Endometrium (tissue), 2 donors: ENCODE measurements at regions not wholly inside any gene's neighbourhood (a gene's known extent, or its start where the extent isn't known, plus 50 kb on each side); places are given as distances from the start of the nearest gene placed in this dataset.

ENCODE experiments used
- FAIRE-seq: peaks from 2 replicates; lab custom pipeline; 2012; peaks lifted over from hg19 to GRCh38; lab: Jason Lieb, UNC
- donor health status: control.
- donor health status: control.

GRCh38 chr18:41353777-41354528, 601.1 kb upstream of the PIK3C3 start:
- no peak for FAIRE-seq

GRCh38 chr18:41351430-41351829, 603.6 kb upstream of the PIK3C3 start:
- no peak for FAIRE-seq

- no peak for FAIRE-seq
These were observed 608.0 kb upstream of the PIK3C3 start for GRCh38 chr18:41347057-41347456.

- no peak for FAIRE-seq
These were observed 611.2 kb upstream of the PIK3C3 start for GRCh38 chr18:41343808-41344207.

GRCh38 chr18:41338341-41338740, 616.7 kb upstream of the PIK3C3 start:
- no peak for FAIRE-seq

DNA sequence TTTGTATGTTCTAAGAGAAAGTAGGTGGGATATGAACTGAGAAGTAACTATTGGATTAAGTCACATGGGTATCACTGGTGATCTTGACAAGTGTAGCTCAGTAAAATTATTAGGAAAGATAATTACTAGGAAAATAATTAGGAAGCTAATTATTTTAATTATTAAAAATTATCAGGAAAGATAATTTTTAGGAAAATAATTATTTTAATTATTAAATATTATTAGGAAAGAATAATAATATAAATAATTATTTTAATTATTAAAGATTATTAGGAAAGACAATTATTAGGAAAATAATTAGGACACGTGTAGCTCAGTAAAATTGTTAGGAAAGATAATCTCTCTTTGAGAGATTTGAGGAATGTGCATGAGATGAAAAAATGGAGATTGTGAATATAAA, 623.4 kb upstream of the PIK3C3 start:
- no peak for FAIRE-seq

GRCh38 chr18:41326311-41326710, 628.7 kb upstream of the PIK3C3 start:
- no peak for FAIRE-seq

DNA sequence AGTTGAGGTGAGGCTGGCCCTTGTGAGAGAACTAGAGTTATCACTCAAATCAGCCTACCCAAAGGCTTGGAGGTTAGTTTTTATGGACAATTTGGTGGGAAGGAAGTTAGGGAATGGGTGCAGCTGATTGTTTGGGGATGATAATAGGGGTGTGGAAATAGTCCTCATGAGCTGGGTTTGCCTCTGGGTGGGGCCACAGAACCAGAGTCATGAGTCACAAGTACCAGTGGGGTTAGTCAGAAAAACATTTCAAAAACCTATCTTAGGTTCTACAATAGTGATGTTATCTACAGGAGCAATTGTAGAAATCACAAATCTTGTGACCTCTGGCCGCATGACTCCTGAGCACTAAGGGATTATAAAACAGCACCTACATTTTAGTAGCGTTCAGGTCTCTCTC, 630.1 kb upstream of the PIK3C3 start:
- FAIRE-seq = no peak

- no peak for FAIRE-seq
These were observed 630.8 kb upstream of the PIK3C3 start for GRCh38 chr18:41324020-41324791.

DNA sequence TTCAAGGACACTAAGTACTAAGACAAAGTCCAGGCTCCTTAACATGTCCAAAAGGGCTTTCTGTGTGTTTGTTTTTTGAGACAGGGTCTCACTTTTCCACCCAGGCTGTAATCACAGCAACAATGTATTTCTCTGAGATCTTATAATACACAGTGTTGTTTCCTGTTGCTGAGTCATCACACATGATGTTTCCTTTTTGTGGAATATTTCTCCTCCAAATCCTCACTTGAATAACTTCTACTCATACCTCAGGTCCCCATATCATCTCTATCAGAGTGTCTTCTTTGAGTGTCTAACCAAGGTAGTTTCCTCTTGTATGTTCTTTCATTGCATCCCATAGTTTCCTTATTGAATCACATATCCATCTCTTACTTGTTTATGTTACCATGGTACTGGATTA, 632.0 kb upstream of the PIK3C3 start:
- FAIRE-seq = no peak

- no peak for FAIRE-seq
These were observed 634.9 kb upstream of the PIK3C3 start for GRCh38 chr18:41320100-41320499.

DNA sequence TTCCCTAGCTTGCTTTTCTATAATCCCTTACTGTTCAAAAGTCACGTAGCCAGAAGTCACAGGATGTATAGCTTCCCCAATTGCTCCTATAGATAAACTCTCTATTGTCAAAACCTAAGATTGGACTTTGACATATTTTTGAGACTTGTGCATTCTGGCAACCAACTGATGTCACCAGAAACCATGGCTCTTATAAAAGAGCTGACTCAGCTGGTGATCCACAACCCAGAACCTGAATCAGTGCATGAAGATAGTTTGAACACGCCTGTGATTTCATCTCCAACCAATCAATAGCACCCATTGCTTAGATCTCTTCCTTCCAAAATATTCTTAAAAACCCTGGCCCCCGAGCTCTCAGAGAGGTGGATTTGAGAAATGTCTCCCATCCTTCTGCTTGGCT, 639.9 kb upstream of the PIK3C3 start:
- no peak for FAIRE-seq

DNA sequence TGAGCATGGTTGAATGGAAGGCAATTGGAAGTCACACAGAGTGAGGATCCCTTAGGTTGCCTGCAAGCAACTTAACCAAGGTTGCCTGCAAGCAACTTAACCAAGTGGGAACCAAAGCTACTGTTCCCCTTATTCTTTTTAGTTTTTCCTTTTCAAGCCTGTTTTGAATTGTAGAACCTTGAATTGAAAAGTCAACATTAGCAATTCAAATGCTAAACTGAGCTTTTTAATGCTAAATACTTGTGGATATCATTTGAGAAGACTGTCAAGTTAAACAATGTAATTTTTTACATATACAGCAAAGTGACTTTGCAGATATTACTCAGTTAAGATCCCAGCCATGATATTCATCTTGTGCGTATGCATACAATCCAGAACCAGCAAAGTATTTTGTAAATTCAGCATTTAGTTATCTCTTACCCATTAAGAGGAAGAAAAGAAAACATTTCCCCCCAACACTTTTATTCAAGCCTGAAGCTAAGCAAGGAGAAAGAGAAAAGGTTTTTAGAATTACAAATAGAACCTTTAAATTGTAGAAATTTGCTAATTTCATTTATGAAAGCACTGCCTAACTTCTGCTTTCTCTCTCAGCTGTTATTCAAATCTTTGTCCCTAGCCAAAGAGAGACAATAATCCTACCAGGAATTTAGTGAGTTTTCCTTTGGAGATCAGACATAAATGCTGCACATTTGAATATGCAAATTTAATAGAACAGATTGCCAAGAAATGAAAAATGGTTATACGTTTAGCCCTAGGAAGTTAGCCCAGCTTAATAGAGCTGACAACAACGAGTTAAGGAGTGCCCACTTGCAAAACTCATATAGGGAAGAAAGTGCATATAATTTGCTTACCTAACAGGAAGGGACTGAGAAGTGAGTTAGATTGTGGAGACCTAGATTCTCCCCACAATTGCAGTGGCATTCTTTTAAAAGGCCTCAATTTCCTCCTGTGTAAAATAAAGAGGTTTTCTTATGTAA, 643.2 kb upstream of the PIK3C3 start:
- FAIRE-seq = no peak

- no peak for FAIRE-seq
These were observed 657.3 kb upstream of the PIK3C3 start for GRCh38 chr18:41297740-41298139.

DNA sequence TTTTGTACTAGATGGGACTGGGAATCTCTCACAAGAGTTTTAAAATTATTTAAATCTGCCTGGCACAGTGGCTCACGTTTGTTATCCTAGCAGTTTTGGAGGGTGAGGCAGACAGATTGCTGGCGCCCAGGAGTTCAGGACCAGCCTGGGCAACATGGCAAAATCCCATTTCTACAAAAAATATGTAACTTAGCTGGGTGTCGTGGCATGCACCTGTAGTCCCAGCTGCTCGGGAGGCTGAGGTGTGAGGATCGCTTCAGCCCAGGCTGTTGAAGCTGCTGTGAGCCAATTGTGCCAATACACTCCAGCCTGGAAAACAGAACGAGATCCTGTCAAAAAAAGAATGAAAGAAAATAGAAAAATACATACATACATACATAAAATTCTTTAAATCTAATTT, 685.7 kb upstream of the PIK3C3 start:
- FAIRE-seq = no peak

DNA sequence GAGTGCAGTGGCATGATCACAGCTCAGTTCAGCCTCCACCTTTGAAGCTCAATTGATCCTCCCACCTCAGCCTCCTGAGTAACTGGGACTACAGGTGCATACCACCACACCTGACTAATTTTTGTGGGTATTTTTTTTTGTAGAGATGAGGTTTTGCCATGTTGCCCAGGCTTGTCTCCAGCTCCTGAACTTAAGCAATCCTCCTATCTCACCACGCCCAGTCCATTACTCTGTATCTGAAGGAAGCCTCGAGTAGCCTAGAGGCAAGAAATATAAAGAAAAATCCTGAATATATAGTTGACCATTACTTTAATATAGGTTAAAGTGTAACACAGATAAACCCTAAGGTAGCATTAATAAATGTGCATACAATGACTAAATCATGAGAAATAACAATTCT, 686.8 kb upstream of the PIK3C3 start:
- FAIRE-seq = no peak

- FAIRE-seq = peak; percentile 46
These were observed 688.4 kb upstream of the PIK3C3 start for GRCh38 chr18:41266616-41267015.

DNA sequence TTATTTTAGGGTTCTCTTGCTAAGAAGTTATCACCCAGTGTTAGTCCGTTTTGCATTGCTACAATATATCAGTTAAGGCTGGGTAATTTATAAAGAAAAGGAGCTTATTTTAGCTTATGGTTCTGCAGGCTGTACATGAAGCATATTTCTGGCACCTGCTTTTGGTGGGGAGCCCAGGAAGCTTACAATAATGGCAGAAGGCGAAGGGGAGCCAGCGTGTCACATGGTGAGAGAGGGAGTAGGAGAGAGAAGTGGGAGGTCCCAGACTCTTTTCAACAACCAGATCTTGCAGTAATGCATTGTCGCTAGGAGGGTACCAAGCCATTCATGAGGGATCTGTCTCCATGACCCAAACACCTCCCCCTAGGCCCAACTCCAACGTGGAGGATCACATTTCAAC, 688.8 kb upstream of the PIK3C3 start:
- no peak for FAIRE-seq

DNA sequence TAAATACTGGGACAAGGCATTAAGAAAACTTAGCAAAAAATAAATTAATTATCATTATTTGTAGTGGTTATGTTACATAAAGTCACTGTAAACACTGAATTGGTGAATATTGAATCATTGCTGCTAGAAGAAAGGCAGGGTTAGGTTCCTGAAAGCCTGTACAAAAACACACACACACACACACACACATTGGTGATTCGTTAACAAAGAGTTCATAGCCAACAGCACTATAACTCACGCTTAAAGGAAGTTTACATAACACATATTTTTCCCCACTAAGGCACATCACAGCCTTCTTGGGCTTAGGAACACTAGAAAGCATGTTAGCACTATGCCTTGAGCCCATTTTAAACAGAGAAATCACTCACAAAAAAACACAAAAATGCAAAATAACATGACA, 690.0 kb upstream of the PIK3C3 start:
- no peak for FAIRE-seq

- FAIRE-seq = no peak
These were observed 691.1 kb upstream of the PIK3C3 start for GRCh38 chr18:41263956-41264355.

GRCh38 chr18:41262688-41263087, 692.3 kb upstream of the PIK3C3 start:
- FAIRE-seq = no peak

- FAIRE-seq = no peak
These were observed 710.4 kb upstream of the PIK3C3 start for GRCh38 chr18:41244591-41245037.
